MM.1S (cell line): ENCODE measurements at regions not wholly inside any gene's neighbourhood (a gene's known extent, or its start where the extent isn't known, plus 50 kb on each side); places are given as distances from the start of the nearest gene placed in this dataset.
"Not testable (repeated sequence)": the region's sequence is repeated elsewhere in the genome, so short reads cannot be mapped to it uniquely, and the experiment has no call there.

Experiments used
- DNase-seq: peaks from one replicate; pipeline ENCODE4 v3.0.0-alpha.2; 2015
- H2AFZ ChIP-seq: fragments of 300-600 bp; sonication (generic); 2 replicates; pipeline ENCODE4 v1.6.0; 2016; ENCODE audit warnings: antibody characterized with exemption, low read length
- H3F3A ChIP-seq: fragments of 300-600 bp; sonication (generic); 2 replicates; pipeline ENCODE4 v1.6.1; 2016; ENCODE audit warnings: mild to moderate bottlenecking, antibody characterized with exemption, low read length, moderate library complexity, mixed read lengths; ENCODE audit not compliant: insufficient read depth
- H3K27ac ChIP-seq: fragments of 300-600 bp; sonication (generic); 2 replicates; pipeline ENCODE4 v1.5.1; 2016; ENCODE audit warnings: mild to moderate bottlenecking, low read length
- H3K27me3 ChIP-seq: fragments of 300-600 bp; sonication (generic); replicated peaks from 2 replicates; pipeline ENCODE4 v1.6.0; 2016; ENCODE audit warnings: low read length; ENCODE audit not compliant: insufficient read depth
- H3K36me3 ChIP-seq: fragments of 300-600 bp; sonication (generic); replicated peaks from 2 replicates; pipeline ENCODE4 v1.6.1; 2016; ENCODE audit warnings: mild to moderate bottlenecking, low read length, mixed read lengths; ENCODE audit not compliant: insufficient read depth
- H3K4me1 ChIP-seq: fragments of 300-600 bp; sonication (generic); 2 replicates; pipeline ENCODE4 v1.6.1; 2016; ENCODE audit warnings: low read length, mixed read lengths
- H3K4me2 ChIP-seq: fragments of 300-600 bp; sonication (generic); 2 replicates; pipeline ENCODE4 v1.6.0; 2016; ENCODE audit warnings: low read depth, low read length
- H3K4me3 ChIP-seq: fragments of 300-600 bp; sonication (generic); 2 replicates; pipeline ENCODE4 v1.5.1; 2016; ENCODE audit warnings: low read length, mixed read lengths
- H3K79me2 ChIP-seq: fragments of 300-600 bp; sonication (generic); 2 replicates; pipeline ENCODE4 v1.6.1; 2016; ENCODE audit warnings: mixed run types, low read length, mixed read lengths
- H3K9ac ChIP-seq: fragments of 300-600 bp; sonication (generic); 2 replicates; pipeline ENCODE4 v1.6.1; 2016; ENCODE audit warnings: low read length, mixed read lengths
- H3K9me2 ChIP-seq: fragments of 300-600 bp; sonication (generic); replicated peaks from 2 replicates; pipeline ENCODE4 v1.6.1; 2016; ENCODE audit warnings: mild to moderate bottlenecking, low read length, mixed read lengths; ENCODE audit not compliant: insufficient read depth
- H3K9me3 ChIP-seq: fragments of 300-600 bp; sonication (generic); replicated peaks from 2 replicates; pipeline ENCODE4 v1.6.1; 2016; ENCODE audit warnings: mild to moderate bottlenecking, low read length, mixed read lengths; ENCODE audit not compliant: insufficient read depth
- H4K20me1 ChIP-seq: fragments of 300-600 bp; sonication (generic); 2 replicates; pipeline ENCODE4 v1.6.1; 2016; ENCODE audit warnings: mild to moderate bottlenecking, low read length, moderate library complexity, mixed read lengths; ENCODE audit not compliant: insufficient read depth
- CTCF ChIP-seq: fragments of 300-600 bp; sonication (generic); IDR thresholded peaks from 2 replicates; pipeline ENCODE4 v1.5.1; 2016; ENCODE audit warnings: antibody characterized with exemption, low read length, mixed read lengths
- EZH2 ChIP-seq: fragments of 300-600 bp; sonication (generic); optimal IDR thresholded peaks from 2 replicates; pipeline ENCODE3; 2017; ENCODE audit warnings: low read depth, mild to moderate bottlenecking, antibody characterized with exemption, low read length, mixed read lengths
- EZH2phosphoT487 ChIP-seq: fragments of 300-600 bp; sonication (generic); IDR thresholded peaks from 2 replicates; pipeline ENCODE4 v1.6.1; 2018; ENCODE audit warnings: antibody characterized with exemption, low read length

DNA sequence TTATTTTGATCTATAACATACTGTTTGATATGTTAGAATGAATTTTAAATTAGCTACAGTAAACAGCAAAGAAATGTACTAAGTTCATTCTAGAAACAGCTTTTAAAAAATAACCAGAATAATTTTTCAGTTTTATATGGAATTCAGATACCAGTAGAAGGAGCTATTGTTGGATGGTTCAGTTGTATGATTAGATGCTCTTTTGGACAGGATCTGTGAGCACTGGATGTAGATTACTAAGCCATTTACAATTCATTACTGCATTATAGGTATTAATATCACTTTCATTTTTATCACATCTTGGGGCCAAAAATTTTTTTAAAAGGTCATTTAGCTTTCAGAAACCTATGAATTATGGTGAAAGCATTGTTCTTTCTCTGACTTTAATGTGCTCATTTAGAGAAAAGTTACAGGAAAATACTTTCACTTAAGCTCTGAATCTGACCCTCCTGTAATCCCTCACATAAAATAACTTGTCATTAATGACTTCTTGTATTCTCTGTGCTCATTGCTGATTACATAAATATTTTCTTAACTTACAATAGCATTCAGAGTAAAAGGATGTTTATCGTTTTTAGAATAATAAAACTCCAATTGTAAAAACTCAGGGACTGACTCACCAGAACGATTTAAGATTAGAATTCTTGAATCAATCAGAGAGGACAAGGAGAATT is 750.2 kb downstream of the SLC4A3 start:
- Histone ChIP-seq H3K9me3 (no peaks in the 10 kb centered on the region), H3K27me3 (no peaks in the 10 kb centered on the region), H3K27ac (no peak overlapping the region), H3K79me2 (no peaks in the 10 kb centered on the region), H3K4me3 (no peak overlapping the region), H4K20me1 (no peaks in the 10 kb centered on the region), H2AFZ (no peak overlapping the region), H3K9me2 (no peaks in the 10 kb centered on the region), H3F3A (no peaks in the 10 kb centered on the region), H3K36me3 (no peaks in the 10 kb centered on the region), H3K4me2 (no peak overlapping the region), H3K9ac (no peak overlapping the region), H3K4me1 (no peaks in the 10 kb centered on the region)
- no peak for DNase-seq
- TF ChIP-seq EZH2 = no peak

- not testable (repeated sequence) for H3K27ac ChIP-seq, H3K27me3 ChIP-seq, H3F3A ChIP-seq, H3K9me3 ChIP-seq, H3K4me1 ChIP-seq, DNase-seq, H4K20me1 ChIP-seq, H3K4me3 ChIP-seq, H3K79me2 ChIP-seq, H3K36me3 ChIP-seq, H3K9ac ChIP-seq, H3K4me2 ChIP-seq, H2AFZ ChIP-seq, H3K9me2 ChIP-seq
These were observed 760.3 kb downstream of the SLC4A3 start for GRCh38 chr2:220387758-220388157.

- H2AFZ ChIP-seq = no peak overlapping the region
These were observed 766.3 kb downstream of the SLC4A3 start for GRCh38 chr2:220393711-220394110.

DNA sequence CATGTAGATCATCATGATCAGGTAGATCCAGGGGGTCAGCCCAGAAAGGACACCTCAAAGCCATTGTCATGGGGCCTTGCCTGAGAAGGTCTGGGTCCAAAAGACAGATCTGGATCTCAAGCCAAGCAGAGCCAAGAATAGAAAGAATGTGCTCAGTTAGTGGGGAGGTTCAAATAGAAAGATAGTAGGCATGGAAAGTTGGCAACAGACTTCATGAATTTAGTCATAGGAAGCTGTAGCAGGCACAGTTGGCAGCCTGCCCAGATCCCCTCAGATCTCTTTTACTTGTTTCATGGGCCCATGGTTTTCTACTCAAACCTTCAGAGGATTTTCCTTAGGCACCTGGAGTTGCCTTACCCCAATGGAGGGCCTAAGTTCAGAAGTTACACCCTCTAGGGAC is 767.0 kb downstream of the SLC4A3 start:
- no peak overlapping the region for H3K4me3 ChIP-seq
- H2AFZ ChIP-seq = no peak overlapping the region
- no peak overlapping the region for H3K27ac ChIP-seq
- no peaks in the 10 kb centered on the region for H3K9me3 ChIP-seq
- H3K9ac ChIP-seq = no peak overlapping the region
- H3K79me2 ChIP-seq = no peaks in the 10 kb centered on the region
- H3K4me2 ChIP-seq = no peak overlapping the region
- no peaks in the 10 kb centered on the region for H3K27me3 ChIP-seq
- no peaks in the 10 kb centered on the region for H3K9me2 ChIP-seq
- no peaks in the 10 kb centered on the region for H3K4me1 ChIP-seq
- H4K20me1 ChIP-seq = no peaks in the 10 kb centered on the region
- no peaks in the 10 kb centered on the region for H3F3A ChIP-seq
- H3K36me3 ChIP-seq = no peaks in the 10 kb centered on the region
- no peak for TF ChIP-seq EZH2phosphoT487
- TF ChIP-seq CTCF = no peak
- no peak for TF ChIP-seq EZH2
- no peak for DNase-seq

More at GRCh38 chr2:220393711-220394110, 766.3 kb downstream of the SLC4A3 start:
- no peaks in the 10 kb centered on the region for H4K20me1 ChIP-seq
- no peak overlapping the region for H3K4me2 ChIP-seq
- no peak overlapping the region for H3K27ac ChIP-seq
- DNase-seq = no peak
- H3K27me3 ChIP-seq = no peaks in the 10 kb centered on the region
- H3K9me3 ChIP-seq = no peaks in the 10 kb centered on the region
- TF ChIP-seq EZH2phosphoT487 (no peak), CTCF (no peak), EZH2 (no peak)
- H3K9ac ChIP-seq = no peak overlapping the region
- no peaks in the 10 kb centered on the region for H3K36me3 ChIP-seq
- H3F3A ChIP-seq = no peaks in the 10 kb centered on the region
- H3K4me3 ChIP-seq = no peak overlapping the region
- no peaks in the 10 kb centered on the region for H3K9me2 ChIP-seq
- H3K4me1 ChIP-seq = no peaks in the 10 kb centered on the region
- no peaks in the 10 kb centered on the region for H3K79me2 ChIP-seq
